ENCODE measurements at regions not wholly inside any gene's neighbourhood (a gene's known extent, or its start where the extent isn't known, plus 50 kb on each side); places are given as distances from the start of the nearest gene placed in this dataset.
"Not testable (repeated sequence)": the region's sequence is repeated elsewhere in the genome, so short reads cannot be mapped to it uniquely, and the experiment has no call there.

- Histone ChIP-seq H3K27ac (no peak overlapping the region), H3K27me3 (peaks cover 0 to 6% of the 10 kb centered on the region in 2 donors), H3K36me3 (no peaks in the 10 kb centered on the region), H3K4me1 (no peaks in the 10 kb centered on the region), H3K9me3 (peaks cover 0 to 4% (median 0%) of the 10 kb centered on the region in 3 donors), H3K4me3 (no peak overlapping the region)
- intact Hi-C loops (cut with DNase I; ENCODE audit: low total_unique reads), result loop anchor here (10.0 kb wide), 2 partner anchors 64 to 386 kb away; partner anchors contain the start of gene CCDC174
- no peak for TF ChIP-seq CTCF (IDR thresholded peaks at IDR 0.05)
- no peak for DNase-seq
These were observed 90.3 kb downstream of the LSM3 start for GRCh38 chr3:14268897-14269296.

GRCh38 chr3:14272041-14272958 is 93.7 kb downstream of the LSM3 start:
- H3K4me1 ChIP-seq; H3K36me3 ChIP-seq; DNase-seq; H3K9me3 ChIP-seq; H3K4me3 ChIP-seq; H3K27ac ChIP-seq; intact Hi-C loops (cut with DNase I; ENCODE audit: low total_unique reads): not testable (repeated sequence)
- peaks cover 0 to 24% of the 10 kb centered on the region in 2 donors for H3K27me3 ChIP-seq

GRCh38 chr3:14272959-14273560 is 94.4 kb downstream of the LSM3 start:
- H3K9me3 ChIP-seq; H3K4me3 ChIP-seq; DNase-seq; H3K36me3 ChIP-seq; intact Hi-C loops (cut with DNase I; ENCODE audit: low total_unique reads); H3K4me1 ChIP-seq; H3K27ac ChIP-seq: not testable (repeated sequence)
- peaks cover 0 to 25% of the 10 kb centered on the region in 2 donors for H3K27me3 ChIP-seq

GRCh38 chr3:14273901-14274611 is 95.4 kb downstream of the LSM3 start:
- Histone ChIP-seq H3K27me3 (peaks cover 0 to 34% of the 10 kb centered on the region in 2 donors), H3K4me1 (no peaks in the 10 kb centered on the region), H3K27ac (no peak overlapping the region), H3K9me3 (no peaks in the 10 kb centered on the region), H3K36me3 (no peaks in the 10 kb centered on the region), H3K4me3 (no peak overlapping the region)
- TF ChIP-seq CTCF (IDR thresholded peaks at IDR 0.05), result no peak
- no peak for DNase-seq
- intact Hi-C loops (cut with DNase I; ENCODE audit: low total_unique reads), result no loop called here

GRCh38 chr3:14274612-14274936 is 96.0 kb downstream of the LSM3 start:
- no peak for TF ChIP-seq CTCF (IDR thresholded peaks at IDR 0.05)
- no peaks in the 10 kb centered on the region for H3K4me1 ChIP-seq
- peaks cover 0 to 34% of the 10 kb centered on the region in 2 donors for H3K27me3 ChIP-seq
- H3K9me3 ChIP-seq, result no peaks in the 10 kb centered on the region
- no peak overlapping the region for H3K27ac ChIP-seq
- intact Hi-C loops (cut with DNase I; ENCODE audit: low total_unique reads), result no loop called here
- H3K36me3 ChIP-seq, result no peaks in the 10 kb centered on the region
- no peak overlapping the region for H3K4me3 ChIP-seq
- no peak for DNase-seq

GRCh38 chr3:14274999-14275961 is 96.7 kb downstream of the LSM3 start:
- no peak for TF ChIP-seq CTCF (IDR thresholded peaks at IDR 0.05)
- intact Hi-C loops (cut with DNase I; ENCODE audit: low total_unique reads), result no loop called here
- H3K4me1 ChIP-seq, result no peaks in the 10 kb centered on the region
- peaks cover 0 to 34% of the 10 kb centered on the region in 2 donors for H3K27me3 ChIP-seq
- DNase-seq, result no peak
- H3K36me3 ChIP-seq, result no peaks in the 10 kb centered on the region
- no peaks in the 10 kb centered on the region for H3K9me3 ChIP-seq
- no peak overlapping the region for H3K4me3 ChIP-seq
- H3K27ac ChIP-seq, result no peak overlapping the region

Measured in tibial artery (tissue), 4 donors.